Ascending aorta (tissue), 2 donors: ENCODE measurements at regions not wholly inside any gene's neighbourhood (a gene's known extent, or its start where the extent isn't known, plus 50 kb on each side); places are given as distances from the start of the nearest gene placed in this dataset.

Source experiments
- DNase-seq, 2 donors: peaks; one replicate each; pipeline ENCODE4 v3.0.0-alpha.2; 2019; ENCODE audit warnings: low spot score in 2 of 2
- H3K27ac ChIP-seq, 2 donors: fragments of 200-600 bp; sonication (generic); one replicate each; pipeline ENCODE4 v1.5.1; 2016 to 2017; ENCODE audit warnings: mild to moderate bottlenecking in 1 of 2
- H3K27me3 ChIP-seq: fragments of 200-600 bp; sonication (generic); one replicate; pipeline ENCODE4 v1.5.1; 2017
- H3K36me3 ChIP-seq, 2 donors: fragments of 200-600 bp; sonication (generic); one replicate each; pipeline ENCODE4 v1.5.1; 2016
- H3K4me1 ChIP-seq, 2 donors: fragments of 200-600 bp; sonication (generic); one replicate each; pipeline ENCODE4 v1.5.1; 2016 to 2017; ENCODE audit warnings: mild to moderate bottlenecking in 1 of 2
- H3K4me3 ChIP-seq, 2 donors: fragments of 200-600 bp; sonication (generic); one replicate each; pipeline ENCODE4 v1.5.1; 2016 to 2017; ENCODE audit warnings: mild to moderate bottlenecking in 1 of 2
- H3K9me3 ChIP-seq, 2 donors: fragments of 200-600 bp; sonication (generic); one replicate each; pipeline ENCODE4 v1.5.1; 2016
- intact Hi-C: fragments of 100-400 bp; cut with DNase I; formaldehyde crosslinking; loops from one replicate; pipeline ENCODE4 v1.15.1; 2023
- TF ChIP-seq, protein P1 (sequence below), 3 experiments: fragments of 200-600 bp in 2 of 3; fragments of 450-650 bp in 1 of 3; sonication (generic) in 2 of 3; IDR thresholded peaks; one replicate each; pipeline ENCODE4 v1.5.1; 2016 to 2019; ENCODE audit warnings: antibody characterized with exemption in 3 of 3, mild to moderate bottlenecking in 1 of 3, moderate library complexity in 1 of 3

DNA sequence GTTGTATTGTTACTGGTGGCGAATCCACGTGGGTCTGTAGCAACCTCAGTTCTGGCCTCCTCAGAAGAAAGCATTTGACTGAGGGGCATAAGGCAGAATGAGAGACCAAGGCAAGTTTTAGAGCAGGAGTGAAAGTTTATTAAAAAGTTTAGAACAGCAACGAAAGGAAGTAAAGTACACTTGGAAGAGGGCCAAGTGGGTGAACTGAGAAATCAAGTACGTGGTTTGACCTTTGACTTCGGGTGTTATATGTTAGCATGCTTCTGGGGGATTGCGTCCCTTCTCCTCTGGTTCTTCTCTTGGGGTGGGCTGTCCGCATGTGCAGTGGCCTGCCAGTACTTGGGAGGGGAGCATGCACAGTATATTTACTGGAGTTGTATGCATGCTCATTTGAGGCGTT, 232.7 kb upstream of the GATB start:
- TF ChIP-seq, protein P1, sequence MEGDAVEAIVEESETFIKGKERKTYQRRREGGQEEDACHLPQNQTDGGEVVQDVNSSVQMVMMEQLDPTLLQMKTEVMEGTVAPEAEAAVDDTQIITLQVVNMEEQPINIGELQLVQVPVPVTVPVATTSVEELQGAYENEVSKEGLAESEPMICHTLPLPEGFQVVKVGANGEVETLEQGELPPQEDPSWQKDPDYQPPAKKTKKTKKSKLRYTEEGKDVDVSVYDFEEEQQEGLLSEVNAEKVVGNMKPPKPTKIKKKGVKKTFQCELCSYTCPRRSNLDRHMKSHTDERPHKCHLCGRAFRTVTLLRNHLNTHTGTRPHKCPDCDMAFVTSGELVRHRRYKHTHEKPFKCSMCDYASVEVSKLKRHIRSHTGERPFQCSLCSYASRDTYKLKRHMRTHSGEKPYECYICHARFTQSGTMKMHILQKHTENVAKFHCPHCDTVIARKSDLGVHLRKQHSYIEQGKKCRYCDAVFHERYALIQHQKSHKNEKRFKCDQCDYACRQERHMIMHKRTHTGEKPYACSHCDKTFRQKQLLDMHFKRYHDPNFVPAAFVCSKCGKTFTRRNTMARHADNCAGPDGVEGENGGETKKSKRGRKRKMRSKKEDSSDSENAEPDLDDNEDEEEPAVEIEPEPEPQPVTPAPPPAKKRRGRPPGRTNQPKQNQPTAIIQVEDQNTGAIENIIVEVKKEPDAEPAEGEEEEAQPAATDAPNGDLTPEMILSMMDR (IDR thresholded peaks at IDR 0.05) = no peak
- no peak overlapping the region for H3K4me3 ChIP-seq
- no peak overlapping the region for H3K27ac ChIP-seq
- intact Hi-C loops = loop anchor here (5.0 kb wide), 1 partner anchor 44 kb away; no protein-coding TSS in a partner anchor
- no peaks in the 10 kb centered on the region for H3K36me3 ChIP-seq
- H3K9me3 ChIP-seq = no peaks in the 10 kb centered on the region
- peaks cover 0 to 4% of the 10 kb centered on the region in 2 donors for H3K4me1 ChIP-seq
- no peak for DNase-seq
- H3K27me3 ChIP-seq = no peaks in the 10 kb centered on the region

DNA sequence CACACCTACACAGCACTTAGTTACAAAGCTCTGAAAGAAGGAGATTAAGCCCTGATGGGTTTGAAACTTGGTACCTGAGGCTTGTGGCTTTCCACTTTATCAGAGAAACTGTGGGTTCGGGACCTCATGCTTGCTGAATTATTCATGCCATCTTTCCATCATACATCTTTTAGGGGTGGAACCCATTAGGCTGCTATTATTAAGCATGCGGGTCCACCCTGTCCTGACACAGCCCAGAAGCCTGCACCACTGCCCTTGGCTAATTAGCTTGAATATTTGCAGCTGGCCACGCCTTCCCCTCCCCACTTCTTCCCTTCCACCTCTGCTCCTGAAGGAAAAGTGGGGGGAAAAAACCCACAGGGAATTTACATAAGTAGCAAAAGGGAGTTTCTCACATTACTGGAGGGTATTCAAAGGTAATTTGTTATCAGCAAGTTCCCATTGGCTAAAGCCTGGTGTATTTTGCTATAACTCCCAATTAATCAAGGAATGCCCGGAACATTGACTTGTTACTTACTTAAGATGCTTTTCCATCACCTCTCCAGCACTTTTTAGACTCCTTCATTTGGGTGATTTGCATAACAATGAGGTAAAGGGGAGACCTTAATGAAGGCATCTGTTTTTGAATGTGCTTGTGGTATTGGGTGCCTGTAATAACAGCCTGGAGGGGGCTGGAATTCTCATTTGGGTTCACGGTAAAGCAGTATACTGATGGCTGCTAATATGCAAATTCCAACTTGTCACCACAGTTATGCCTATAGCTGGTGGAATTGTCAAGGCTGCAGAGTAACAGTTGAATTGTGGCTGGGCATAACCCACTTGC, 231.7 kb upstream of the GATB start:
- Histone ChIP-seq H3K27ac (peak overlapping the region in 1 of 2 donors; percentile 53), H3K27me3 (no peaks in the 10 kb centered on the region), H3K4me1 (peaks cover 0 to 4% of the 10 kb centered on the region in 2 donors), H3K9me3 (no peaks in the 10 kb centered on the region), H3K36me3 (no peaks in the 10 kb centered on the region), H3K4me3 (no peak overlapping the region)
- DNase-seq = no peak
- intact Hi-C loops = loop anchor here (5.0 kb wide), 1 partner anchor 45 kb away; no protein-coding TSS in a partner anchor
- TF ChIP-seq, protein P1 (IDR thresholded peaks at IDR 0.05) = no peak

DNA sequence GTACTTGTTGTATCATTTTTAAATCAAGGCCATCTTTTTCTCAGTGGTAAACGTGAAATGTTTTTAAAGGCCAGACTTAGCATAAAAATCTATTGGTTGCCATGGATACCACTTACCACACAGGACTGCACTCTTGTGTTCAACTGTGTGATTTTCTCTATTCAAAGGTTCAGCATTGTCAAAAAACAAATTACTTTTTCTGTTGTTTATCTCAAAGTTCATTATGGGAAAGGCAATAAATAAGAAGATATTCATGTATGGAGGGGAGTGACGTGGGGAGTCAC, 231.0 kb upstream of the GATB start:
- peaks cover 0 to 4% of the 10 kb centered on the region in 2 donors for H3K4me1 ChIP-seq
- intact Hi-C loops = loop anchor here (5.0 kb wide), 1 partner anchor 45 kb away; no protein-coding TSS in a partner anchor
- H3K4me3 ChIP-seq = no peak overlapping the region
- TF ChIP-seq, protein P1 (IDR thresholded peaks at IDR 0.05) = no peak
- H3K27ac ChIP-seq = peak overlapping the region in 1 of 2 donors; percentile 53
- H3K9me3 ChIP-seq = no peaks in the 10 kb centered on the region
- H3K36me3 ChIP-seq = no peaks in the 10 kb centered on the region
- no peaks in the 10 kb centered on the region for H3K27me3 ChIP-seq
- no peak for DNase-seq

DNA sequence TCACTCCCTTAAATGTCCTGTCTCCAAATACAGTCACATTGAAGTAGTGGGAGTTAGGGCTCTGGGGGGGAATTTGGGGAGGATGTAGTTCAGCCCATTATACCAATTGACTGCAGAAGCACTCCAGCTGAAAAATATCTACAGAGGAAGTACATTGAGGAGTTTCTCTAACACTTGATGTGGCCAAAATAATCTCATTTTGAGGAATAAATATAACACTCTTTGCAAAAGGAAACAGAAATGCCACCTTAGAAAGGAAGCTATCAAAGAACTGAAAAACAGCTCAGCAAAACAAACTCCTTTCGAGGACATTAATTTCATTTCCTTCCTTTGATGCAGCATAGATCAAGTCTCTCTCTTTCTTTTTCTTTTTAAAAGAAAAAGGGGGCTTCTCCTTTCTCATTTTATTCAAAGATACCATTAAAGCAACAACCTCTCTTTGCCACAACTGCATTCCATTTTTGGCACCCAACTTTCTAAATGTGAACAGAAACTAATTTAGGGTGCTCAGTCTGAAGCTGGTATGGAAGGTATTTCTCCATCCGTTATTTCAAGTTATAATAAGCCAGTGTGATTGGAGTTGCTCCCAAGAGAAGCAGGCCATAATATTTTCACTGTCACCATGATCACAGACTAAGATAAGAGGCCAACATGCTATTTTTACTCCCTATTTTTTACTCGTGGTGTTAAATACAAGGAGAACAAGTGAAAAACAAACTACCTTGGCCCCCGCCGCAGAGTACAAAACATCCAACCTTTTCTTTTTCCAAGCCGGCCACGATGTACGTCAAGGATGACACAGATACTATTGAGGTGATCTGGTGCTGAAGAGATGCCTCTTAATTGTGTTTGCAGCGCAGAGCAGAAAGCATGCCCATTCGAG, 230.4 kb upstream of the GATB start:
- intact Hi-C loops = loop anchor here (5.0 kb wide), 1 partner anchor 46 kb away; no protein-coding TSS in a partner anchor
- H3K27ac ChIP-seq = peak overlapping the region in 1 of 2 donors; percentile 53
- H3K27me3 ChIP-seq = no peaks in the 10 kb centered on the region
- no peaks in the 10 kb centered on the region for H3K36me3 ChIP-seq
- TF ChIP-seq, protein P1 (IDR thresholded peaks at IDR 0.05) = no peak
- no peak overlapping the region for H3K4me3 ChIP-seq
- H3K9me3 ChIP-seq = no peaks in the 10 kb centered on the region
- peaks cover 0 to 4% of the 10 kb centered on the region in 2 donors for H3K4me1 ChIP-seq
- DNase-seq = peak in 1 of 2 donors; percentile 58

DNA sequence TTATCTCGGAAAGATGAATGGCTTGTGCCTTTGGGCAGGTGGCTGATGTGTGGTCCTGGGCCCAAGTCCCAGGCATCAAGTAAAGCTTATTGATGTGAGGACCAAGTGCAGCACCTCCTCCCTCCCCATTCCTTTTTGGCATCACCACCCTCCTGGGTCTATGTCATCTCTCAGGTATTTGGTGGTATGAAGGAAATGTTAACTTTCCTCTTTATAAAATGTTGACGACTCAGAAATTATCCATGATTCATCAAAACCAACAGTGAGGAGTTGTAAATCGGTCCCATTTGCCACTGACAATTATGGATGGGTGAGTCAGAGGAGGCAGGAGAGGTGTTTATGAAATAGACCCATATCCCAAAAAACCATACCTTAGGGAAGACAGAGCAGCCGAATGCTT, 229.4 kb upstream of the GATB start:
- TF ChIP-seq, protein P1 (IDR thresholded peaks at IDR 0.05) = no peak
- no peak overlapping the region for H3K4me3 ChIP-seq
- peak in 1 of 2 donors; percentile 50 for DNase-seq
- no peak overlapping the region for H3K27ac ChIP-seq
- no peaks in the 10 kb centered on the region for H3K36me3 ChIP-seq
- H3K27me3 ChIP-seq = no peaks in the 10 kb centered on the region
- peaks cover 0 to 4% of the 10 kb centered on the region in 2 donors for H3K4me1 ChIP-seq
- intact Hi-C loops = loop anchor here (5.0 kb wide), 1 partner anchor 47 kb away; no protein-coding TSS in a partner anchor
- H3K9me3 ChIP-seq = no peaks in the 10 kb centered on the region
